ENCODE measurements at regions not wholly inside any gene's neighbourhood (a gene's known extent, or its start where the extent isn't known, plus 50 kb on each side); places are given as distances from the start of the nearest gene placed in this dataset.
A peak's percentile ranks its signal among the peaks of the same experiment; 100 is the strongest.

DNA sequence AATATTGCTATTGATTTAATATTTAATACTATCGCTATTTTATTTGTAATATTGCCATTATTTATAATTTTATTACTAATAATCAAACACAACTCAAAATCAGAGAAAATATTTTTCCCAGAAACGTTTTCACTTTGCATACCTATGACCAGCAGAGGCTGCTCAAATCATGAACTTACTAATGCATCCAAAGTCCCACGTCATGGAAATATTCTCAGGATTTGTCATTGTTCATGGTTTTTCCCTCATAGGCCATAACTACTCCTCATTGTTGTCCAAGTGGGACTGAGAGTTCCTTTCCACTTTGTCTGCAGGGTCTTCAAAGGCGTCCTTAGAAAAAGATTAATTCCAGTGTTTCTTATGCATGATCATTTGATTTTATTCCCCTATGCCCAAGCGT, 344.8 kb downstream of the THBS2 start:
- peak; percentile 52 for DNase-seq (ENCODE audit: low read depth)

GRCh38 chr6:168908166-168908565, 345.5 kb downstream of the THBS2 start:
- peak; percentile 50 for DNase-seq (ENCODE audit: low read depth)

DNA sequence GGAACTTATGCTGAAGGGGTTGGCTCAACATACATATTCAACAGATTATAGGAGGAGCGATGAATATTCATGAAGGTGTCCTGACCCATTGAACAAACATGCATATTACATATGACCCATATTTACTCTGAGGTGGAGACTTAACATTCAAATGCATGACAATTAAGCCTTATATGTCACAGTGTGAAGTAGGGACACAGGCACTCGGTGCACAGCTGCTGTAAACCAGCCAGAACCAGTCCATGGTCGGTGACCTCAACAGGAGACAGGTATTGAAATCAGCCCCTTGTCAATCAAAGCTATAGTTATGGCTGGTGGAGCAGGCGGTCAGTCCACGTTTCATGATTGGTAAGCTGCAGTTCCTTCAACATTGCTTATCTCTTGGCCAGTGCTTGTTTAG, 347.3 kb downstream of the THBS2 start:
- DNase-seq (ENCODE audit: low read depth), result no peak

DNA sequence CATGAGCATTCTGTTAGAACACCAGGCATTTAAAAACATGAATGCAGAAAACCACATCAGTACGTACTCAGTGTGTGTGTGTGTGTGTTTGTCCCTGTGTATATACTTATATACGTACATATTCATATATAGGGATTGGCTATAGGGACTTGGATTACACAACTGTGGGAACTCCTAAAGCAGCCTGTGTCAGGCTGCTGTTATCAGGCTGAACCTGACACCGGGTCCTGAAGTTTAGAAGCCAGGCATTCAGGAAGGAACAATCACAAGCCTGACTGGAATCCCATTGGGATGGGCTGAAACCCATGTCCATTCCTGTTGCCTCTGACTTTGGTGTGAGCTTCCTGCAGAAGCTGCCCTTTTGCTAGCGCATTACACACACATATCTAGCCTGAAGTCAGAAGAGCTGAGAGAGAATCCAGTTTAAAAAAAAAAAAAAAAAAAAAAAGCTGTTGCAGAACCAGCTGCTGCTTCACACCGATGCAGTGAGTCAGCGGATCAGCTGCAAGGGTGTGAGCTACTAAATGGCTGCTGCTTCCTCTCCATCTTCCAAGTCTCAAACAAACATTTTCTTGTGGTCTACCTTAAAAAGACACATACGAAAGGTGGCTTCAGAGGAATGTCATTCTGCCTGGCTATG, 348.1 kb downstream of the THBS2 start:
- DNase-seq (ENCODE audit: low read depth), result no peak

GRCh38 chr6:168903613-168904345, 349.9 kb downstream of the THBS2 start:
- DNase-seq (ENCODE audit: low read depth), result no peak

DNA sequence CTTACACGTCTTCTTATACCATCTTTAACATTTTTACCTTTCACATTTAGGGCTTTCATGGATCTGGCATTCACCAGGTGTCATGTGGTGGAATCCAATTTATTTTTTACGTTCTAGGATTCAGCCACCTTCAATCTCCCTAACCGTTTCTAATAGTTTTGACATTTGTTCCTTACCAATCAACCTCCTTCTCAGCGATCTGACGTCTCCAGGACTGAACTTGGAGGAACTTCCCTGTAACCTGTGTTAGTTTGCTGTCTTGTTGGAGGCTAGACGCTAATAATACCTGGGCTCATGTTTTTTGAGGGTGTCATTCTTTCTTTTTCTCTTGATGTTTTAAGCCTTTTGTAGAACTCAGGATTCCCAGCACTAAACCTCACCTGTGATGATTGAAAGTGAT, 351.6 kb downstream of the THBS2 start:
- DNase-seq (ENCODE audit: low read depth), result no peak

- DNase-seq (ENCODE audit: low read depth), result no peak
These were observed 352.6 kb downstream of the THBS2 start for GRCh38 chr6:168901076-168901475.

DNA sequence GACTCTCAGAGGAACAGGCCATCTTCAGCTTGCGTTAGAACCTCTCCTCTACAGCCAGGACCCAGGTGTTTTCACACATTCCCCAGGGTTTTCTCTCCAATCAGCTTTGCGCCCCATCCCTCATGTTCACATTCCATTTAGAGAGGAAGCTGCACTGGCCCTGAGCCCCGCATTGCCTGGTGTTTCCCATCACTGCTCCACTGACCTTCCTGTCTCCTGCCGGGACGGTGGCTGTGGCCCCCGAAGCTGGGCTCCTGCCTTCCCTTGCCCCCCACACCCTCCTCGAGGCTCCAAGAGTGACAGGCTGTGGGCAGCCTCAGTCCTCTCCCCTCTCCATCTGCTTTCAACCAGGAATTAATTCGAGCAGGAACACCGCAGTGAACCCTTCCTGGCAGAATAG, 357.3 kb downstream of the THBS2 start:
- no peak for DNase-seq (ENCODE audit: low read depth)

- DNase-seq (ENCODE audit: low read depth), result no peak
These were observed 358.4 kb downstream of the THBS2 start for GRCh38 chr6:168895102-168895812.

- DNase-seq (ENCODE audit: low read depth), result no peak
These were observed 361.6 kb downstream of the THBS2 start for GRCh38 chr6:168892031-168892430.

DNA sequence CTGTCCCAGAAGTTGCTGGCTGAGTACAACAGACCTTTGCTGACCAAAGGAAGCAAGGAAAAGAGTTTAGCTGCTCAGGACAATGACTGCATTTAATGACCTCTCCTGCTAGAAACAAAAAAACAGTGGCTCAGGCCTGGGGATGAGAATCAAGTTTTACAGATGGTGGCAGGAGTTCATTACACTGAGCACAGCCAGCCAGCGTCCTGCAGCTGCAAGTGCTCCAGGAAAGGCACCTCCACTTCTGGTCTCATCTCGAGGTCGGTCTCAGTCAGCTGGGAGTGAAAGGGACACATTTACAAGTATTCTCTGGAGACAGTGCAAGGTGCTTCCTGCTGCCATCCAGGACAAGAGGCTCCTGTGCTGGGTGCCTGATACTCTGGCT, 362.7 kb downstream of the THBS2 start:
- DNase-seq (ENCODE audit: low read depth), result no peak

DNA sequence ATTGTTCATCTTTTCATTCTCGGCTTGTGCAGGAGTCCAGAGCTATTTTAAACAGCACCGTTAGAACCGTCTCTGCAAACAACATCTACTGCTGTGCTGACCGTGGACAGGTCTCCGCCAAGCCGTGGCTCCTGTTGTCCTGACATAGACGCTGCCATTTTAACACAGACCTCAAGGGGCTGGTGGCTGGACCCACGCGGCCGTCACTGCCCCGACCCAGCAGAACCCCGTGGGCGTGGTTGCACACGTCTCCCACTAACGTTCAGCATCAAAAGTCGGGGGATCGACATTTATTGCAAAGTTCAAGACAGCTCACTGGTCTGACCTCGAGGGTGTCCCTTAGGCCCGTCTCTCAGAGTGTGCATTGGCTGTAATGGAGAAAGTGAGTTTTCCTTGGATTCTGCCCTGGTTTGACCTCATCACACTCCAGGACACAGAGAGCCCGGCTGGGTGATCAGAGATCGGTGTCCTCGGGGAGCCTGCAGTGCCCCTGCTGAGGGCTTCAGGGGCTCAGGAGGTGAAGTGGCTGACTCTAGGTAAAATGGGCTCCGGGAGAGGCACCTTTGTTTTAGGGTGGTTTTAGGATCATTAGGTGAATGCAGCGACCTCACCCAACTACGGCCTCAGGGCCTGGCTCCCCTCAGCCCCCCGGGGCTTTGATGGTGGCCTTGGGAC, 363.2 kb downstream of the THBS2 start:
- no peak for DNase-seq (ENCODE audit: low read depth)

DNA sequence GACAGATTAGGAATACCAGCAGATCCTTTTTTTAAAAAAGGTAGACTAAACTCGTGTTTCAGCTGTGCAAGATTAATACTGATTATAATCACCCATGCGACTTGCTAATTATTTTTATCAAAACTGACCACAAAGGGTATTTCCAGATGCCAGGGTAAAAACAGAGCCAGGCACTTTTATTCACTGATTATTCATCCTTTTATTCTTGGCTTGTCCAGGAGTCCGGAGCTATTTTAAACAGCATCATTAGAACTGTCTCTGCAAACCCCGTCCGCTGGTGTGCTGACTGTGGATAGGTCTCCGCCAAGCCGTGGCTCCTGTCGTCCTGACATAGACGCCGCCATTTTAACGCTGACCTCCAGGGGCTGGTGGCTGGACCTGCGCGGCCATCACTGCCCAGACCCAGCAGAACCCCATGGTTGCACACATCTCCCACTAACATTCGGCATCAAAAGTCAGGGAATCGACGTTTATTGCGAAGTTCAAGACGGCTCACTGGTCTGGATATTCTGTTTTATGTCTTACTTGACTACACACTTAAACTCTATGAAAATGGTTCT, 364.8 kb downstream of the THBS2 start:
- no peak for DNase-seq (ENCODE audit: low read depth)

- no peak for DNase-seq (ENCODE audit: low read depth)
These were observed 365.5 kb downstream of the THBS2 start for GRCh38 chr6:168888102-168888501.

- no peak for DNase-seq (ENCODE audit: low read depth)
These were observed 366.0 kb downstream of the THBS2 start for GRCh38 chr6:168887621-168888020.

GRCh38 chr6:168886964-168887363, 366.7 kb downstream of the THBS2 start:
- DNase-seq (ENCODE audit: low read depth), result no peak

GRCh38 chr6:168885751-168886742, 367.6 kb downstream of the THBS2 start:
- DNase-seq (ENCODE audit: low read depth), result no peak

- no peak for DNase-seq (ENCODE audit: low read depth)
These were observed 368.4 kb downstream of the THBS2 start for GRCh38 chr6:168885196-168885595.

- DNase-seq (ENCODE audit: low read depth), result no peak
These were observed 369.0 kb downstream of the THBS2 start for GRCh38 chr6:168884646-168885086.

DNA sequence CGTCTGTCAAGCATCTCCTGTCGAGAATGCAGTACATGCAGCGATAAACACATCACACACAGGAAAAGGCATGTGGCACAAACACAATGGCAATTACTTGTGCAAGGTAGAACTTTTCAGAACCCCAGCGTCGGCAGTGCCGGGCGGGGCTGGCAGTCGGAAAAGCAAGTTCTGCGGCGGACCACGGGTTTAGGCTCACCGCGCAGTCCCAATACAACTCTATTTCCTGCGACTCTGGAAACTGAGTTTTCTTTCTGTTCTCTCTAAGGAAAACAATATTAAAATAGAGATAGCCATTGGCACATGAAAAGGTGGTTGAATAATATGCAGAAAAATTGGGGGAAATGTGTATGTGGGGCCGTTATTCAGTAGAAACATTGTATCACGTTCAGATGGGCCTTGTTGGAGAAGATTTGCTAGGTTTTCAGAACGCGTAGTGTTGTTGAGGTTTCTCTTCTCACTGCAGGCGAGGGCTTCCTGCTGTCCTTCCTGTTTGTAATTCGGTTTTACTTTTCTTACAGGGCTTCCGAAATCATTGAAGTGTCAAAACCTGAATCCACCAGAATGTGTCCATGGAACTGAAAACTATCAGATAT, 369.5 kb downstream of the THBS2 start:
- no peak for DNase-seq (ENCODE audit: low read depth)

Measured in GM04503 (cell line).